DMS53 (cell line): ENCODE measurements at regions not wholly inside any gene's neighbourhood (a gene's known extent, or its start where the extent isn't known, plus 50 kb on each side); places are given as distances from the start of the nearest gene placed in this dataset.

Experiments used
- DNase-seq: peaks from one replicate; lab custom pipeline; 2025; lab: John Stamatoyannopoulos, UW

DNA sequence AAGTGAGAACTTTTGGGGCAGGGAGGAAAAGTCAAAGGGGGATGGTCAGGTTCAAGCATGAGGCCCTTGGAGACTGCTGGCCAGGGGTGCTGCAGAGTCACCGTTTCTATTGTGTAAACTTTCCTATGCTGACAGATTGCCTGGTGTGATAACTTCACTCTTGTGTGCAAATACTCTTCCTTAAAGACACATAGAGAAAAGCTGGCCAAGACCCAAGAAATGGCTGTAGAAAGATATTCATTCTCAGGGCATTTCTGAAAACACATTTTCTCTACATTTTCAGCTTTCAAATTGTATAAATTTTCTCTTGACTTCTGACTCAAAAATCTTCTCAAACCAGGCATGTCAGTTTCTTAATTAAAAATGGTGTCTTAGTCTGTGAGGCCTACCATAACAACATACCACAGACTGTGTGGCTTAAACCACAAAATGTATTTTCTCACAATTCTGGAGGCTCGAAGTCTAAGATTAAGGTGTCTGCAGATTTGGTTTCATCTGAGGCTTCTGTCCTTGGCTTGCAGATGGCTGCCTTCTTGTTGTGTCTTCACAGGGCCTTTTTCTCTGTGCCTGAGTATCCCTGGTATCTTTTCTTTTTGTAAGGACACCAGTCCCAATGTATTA is 304.5 kb downstream of the KCNRG start:
- peak; percentile 20 for DNase-seq

- DNase-seq, result peak; percentile 85
Observed at GRCh38 chr13:50320271-50320862, 305.1 kb downstream of the KCNRG start.

- DNase-seq, result no peak
Observed at GRCh38 chr13:50322006-50322405, 306.8 kb downstream of the KCNRG start.

DNA sequence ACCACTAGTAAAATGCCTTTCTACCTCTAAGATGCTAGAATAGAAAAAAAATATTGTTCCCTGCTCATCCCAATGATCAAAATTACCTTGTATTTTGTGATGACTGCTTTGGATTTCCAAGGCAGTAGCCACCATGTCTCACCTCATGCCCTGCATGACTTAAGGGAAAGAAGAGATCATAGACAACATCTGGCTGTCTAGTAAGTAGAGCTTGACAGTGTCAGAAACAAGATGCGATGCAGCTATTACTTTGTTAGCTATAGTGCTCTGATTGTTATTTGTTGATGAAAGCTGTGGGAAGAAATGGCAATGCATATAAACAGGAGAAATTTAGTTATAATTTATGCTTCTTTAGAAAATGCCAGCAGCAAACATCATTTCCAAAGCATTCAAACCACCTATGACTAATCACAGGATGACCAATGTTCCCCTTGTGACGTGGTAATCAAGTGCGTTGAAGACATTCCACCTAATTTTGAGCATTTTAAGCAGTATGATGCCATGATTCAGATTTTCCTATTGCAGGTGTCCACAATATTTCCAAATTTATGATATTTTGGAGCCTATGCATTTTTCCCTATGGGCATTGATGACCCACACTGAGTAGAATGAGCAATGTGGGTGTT is 308.3 kb downstream of the KCNRG start:
- DNase-seq, result no peak

- DNase-seq, result no peak
Observed at GRCh38 chr13:50326271-50326670, 311.0 kb downstream of the KCNRG start.

- no peak for DNase-seq
Observed at GRCh38 chr13:50326811-50327210, 311.6 kb downstream of the KCNRG start.

DNA sequence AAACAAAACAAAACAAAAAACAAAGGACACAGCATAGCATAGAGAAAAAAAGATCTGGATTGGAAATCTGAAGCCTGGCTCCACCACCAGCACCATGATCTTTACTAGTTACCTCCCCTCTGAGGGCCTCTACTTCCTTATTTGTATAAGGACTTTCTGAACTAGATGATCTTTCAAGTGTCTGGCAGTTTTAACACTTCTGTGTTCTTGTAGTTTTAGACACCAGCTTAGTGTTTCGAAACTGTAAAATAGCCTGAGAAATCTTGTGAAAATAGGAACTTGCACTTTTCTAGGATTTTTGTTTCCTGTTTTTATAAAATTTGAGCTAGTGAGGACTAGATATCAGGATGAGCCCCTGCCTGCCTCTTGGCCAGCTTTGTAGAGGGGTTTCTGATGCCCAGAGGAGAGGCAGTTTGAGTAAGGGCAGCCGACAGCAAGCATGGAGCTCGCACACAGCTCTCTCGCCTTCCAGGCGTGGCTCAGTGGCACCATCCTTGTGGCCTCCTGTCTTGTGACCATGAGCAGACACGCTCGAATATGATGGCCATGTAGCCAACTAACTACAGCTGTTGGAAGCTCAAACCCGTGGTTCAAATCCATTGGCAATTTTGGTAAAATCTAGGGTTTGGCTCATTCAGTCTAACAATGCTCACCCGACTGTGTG is 319.0 kb downstream of the KCNRG start:
- peak; percentile 31 for DNase-seq

- DNase-seq, result no peak
Observed at GRCh38 chr13:50334944-50335343, 319.7 kb downstream of the KCNRG start.

- no peak for DNase-seq
Observed at GRCh38 chr13:50339271-50339670, 324.0 kb downstream of the KCNRG start.

DNA sequence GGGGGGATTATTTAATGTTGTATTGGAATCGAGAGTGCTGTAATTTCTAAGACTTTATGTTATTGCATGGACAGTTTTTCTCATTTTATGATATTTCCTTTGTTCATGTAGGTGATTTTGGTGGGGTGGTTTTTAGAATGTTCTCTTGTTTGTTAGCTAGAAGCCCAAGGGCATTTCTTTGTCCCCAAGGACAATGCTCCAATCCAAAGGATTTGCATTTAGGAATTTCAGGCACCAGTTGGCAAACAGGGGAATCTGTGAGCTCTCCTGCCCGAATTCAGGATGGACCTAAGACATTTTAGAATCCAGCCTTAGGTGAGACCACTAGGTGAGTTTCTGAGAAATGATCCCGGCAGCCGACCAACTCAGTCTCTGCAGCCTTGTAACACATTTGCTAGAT is 324.9 kb downstream of the KCNRG start:
- DNase-seq, result no peak

DNA sequence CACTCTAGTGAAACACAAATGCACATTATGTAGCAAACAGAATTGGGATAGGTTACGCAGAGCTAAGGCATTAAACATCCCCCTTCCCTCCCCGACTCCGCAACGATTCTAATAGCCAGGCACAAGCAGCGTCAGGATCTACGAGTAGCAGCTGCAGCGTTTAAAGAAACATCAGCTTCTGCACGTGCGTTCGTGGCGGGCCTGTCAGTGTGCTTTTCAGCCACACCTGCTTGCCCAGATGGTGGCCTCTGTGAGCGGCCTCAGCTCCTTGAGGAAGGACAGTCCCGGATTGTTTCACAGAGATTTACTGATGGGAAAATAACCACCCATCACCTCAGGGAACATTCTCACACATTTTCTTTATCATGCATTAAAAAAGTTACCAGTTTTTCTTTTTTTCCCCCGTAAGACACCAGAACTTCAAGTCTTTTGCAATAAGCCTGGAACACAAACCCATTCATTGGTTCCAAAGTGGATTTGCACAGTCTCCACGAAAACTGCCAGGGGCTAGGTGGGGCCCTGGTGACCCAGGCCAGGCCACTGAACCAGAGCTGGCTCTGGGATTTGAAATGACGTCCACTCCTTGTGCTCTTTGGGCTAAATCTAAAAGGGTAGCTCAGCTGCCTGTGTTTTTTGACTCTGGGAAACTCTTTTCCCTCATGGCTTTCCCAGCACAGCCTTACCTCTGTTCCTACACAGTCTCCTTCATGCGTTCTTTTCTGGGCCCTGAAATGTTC is 325.5 kb downstream of the KCNRG start:
- no peak for DNase-seq

- no peak for DNase-seq
Observed at GRCh38 chr13:50341526-50341925, 326.3 kb downstream of the KCNRG start.

- DNase-seq, result peak; percentile 5
Observed at GRCh38 chr13:50344717-50345116, 329.5 kb downstream of the KCNRG start.

GRCh38 chr13:50345804-50346203 is 330.6 kb downstream of the KCNRG start:
- no peak for DNase-seq

DNA sequence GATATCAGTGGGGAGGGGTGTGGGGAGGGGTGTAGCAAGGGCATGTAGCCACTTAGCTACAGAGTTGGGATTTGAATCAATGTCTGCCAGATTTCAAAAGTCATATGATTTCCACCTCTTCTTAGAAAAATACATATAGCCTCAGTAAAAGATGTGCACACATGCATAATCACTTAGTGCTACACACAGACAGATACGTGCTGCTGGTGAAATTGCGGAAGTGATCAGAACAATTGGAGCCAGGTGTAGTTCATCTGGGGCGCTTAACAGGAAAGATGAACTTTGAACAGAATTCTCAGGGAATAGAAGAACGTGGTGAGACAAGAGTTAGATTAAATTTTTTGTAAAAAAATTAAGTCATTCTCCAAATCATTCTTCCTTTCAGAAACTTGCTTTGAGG is 333.1 kb downstream of the KCNRG start:
- DNase-seq, result no peak

GRCh38 chr13:50352720-50353480 is 337.7 kb downstream of the KCNRG start:
- no peak for DNase-seq

- DNase-seq, result no peak
Observed at GRCh38 chr13:50353651-50354415, 338.6 kb downstream of the KCNRG start.

DNA sequence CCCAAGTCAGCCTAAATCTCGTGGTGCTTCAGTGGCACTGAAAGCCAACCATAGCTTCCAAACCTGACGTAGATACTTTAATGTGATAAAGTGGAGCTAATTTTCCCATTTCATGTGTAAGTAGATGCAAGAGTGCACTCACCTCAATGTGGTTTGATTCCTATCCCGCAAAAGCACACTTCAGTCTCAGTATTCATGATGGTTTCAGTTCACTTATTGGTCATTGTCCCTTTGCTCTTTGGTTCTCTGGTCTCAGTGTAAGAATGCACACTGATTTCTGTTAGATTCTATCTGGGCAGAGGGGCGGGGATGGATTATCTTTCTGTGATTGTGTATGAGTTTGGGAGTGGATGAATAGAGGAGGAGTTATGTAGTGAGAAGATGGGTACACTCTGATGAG is 340.6 kb downstream of the KCNRG start:
- DNase-seq, result no peak

DNA sequence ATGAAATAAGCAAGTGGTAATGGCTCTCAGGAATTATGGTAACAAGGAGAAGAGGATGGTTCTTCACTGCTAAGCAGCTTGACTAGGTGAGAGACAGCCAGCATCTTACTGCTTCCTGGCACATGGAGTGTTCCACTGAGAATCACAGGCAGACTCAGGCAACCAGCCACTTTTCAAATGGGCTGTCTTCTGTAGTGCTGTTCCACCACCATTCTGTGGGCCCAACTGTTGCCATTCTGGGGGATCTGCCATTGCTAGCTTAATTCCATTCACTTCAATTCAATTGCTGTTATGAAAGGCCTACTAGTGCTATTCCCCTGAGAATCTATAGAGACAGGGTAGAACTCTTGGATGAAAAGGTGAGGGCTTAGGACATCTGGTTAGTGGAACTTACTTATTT is 341.9 kb downstream of the KCNRG start:
- DNase-seq, result peak; percentile 47

DNA sequence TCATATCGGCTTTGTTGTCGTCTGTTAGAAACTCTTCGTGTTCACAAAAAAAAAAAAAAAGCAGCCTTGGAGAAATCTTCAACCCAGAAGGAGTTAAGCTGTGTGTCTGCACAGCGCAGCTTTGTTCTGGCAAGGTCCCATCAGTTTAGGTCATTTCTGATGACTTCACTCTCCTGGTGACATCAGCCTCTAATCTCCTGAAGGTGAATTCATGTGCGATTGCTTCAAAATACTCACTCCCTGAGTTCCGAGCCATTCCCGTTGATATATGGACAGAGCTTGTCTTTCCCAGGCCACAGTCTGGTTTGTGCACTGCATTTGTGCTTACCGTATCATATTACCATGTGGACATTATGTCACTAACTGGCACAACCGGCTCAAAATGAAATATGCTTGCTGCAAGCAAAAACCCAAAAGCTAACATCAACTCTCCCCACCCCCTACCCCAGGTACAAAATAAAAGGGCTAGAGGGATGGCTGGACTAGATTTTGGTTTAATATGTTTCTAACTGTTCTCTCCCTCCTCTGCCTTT is 342.4 kb downstream of the KCNRG start:
- peak; percentile 95 for DNase-seq
